GM23248 (cell line): ENCODE measurements at regions not wholly inside any gene's neighbourhood (a gene's known extent, or its start where the extent isn't known, plus 50 kb on each side); places are given as distances from the start of the nearest gene placed in this dataset.

Source experiments
- DNase-seq: peaks from one replicate; pipeline ENCODE4 v3.0.0-alpha.2; 2015
- H2AFZ ChIP-seq: fragments of 200-600 bp; sonication (generic); 2 replicates; pipeline ENCODE4 v1.6.1; 2016; ENCODE audit warnings: antibody characterized with exemption
- H3F3A ChIP-seq: fragments of 200-600 bp; sonication (generic); 2 replicates; pipeline ENCODE4 v1.6.1; 2016; ENCODE audit warnings: mild to moderate bottlenecking, antibody characterized with exemption, mixed run types; ENCODE audit not compliant: insufficient read depth
- H3K27ac ChIP-seq: fragments of 200-600 bp; sonication (generic); 2 replicates; pipeline ENCODE4 v1.5.1; 2016; ENCODE audit warnings: mild to moderate bottlenecking
- H3K27me3 ChIP-seq: fragments of 200-600 bp; sonication (generic); replicated peaks from 2 replicates; pipeline ENCODE4 v1.6.1; 2016; ENCODE audit warnings: mild to moderate bottlenecking; ENCODE audit not compliant: insufficient read depth
- H3K36me3 ChIP-seq: fragments of 200-600 bp; sonication (generic); 2 replicates; pipeline ENCODE4 v1.6.1; 2016; ENCODE audit warnings: low read depth, mild to moderate bottlenecking
- H3K4me1 ChIP-seq: fragments of 200-600 bp; sonication (generic); 2 replicates; pipeline ENCODE4 v1.6.1; 2016; ENCODE audit warnings: mild to moderate bottlenecking; ENCODE audit not compliant: insufficient read depth
- H3K4me2 ChIP-seq: fragments of 200-600 bp; sonication (generic); one replicate; pipeline ENCODE4 v1.6.1; 2016; ENCODE audit warnings: mild to moderate bottlenecking; ENCODE audit not compliant: unreplicated experiment
- H3K4me3 ChIP-seq: fragments of 200-600 bp; sonication (generic); 2 replicates; pipeline ENCODE4 v1.5.1; 2016; ENCODE audit warnings: mild to moderate bottlenecking
- H3K79me2 ChIP-seq: fragments of 200-600 bp; sonication (generic); 2 replicates; pipeline ENCODE4 v1.6.1; 2016; ENCODE audit warnings: mild to moderate bottlenecking; ENCODE audit not compliant: insufficient read depth
- H3K9ac ChIP-seq: fragments of 200-600 bp; sonication (generic); 2 replicates; pipeline ENCODE4 v1.6.1; 2016; ENCODE audit warnings: mild to moderate bottlenecking
- H3K9me2 ChIP-seq: fragments of 200-600 bp; sonication (generic); 2 replicates; pipeline ENCODE4 v1.6.1; 2016; ENCODE audit warnings: mixed run types, mild to moderate bottlenecking, moderate library complexity; ENCODE audit not compliant: insufficient read depth
- H3K9me3 ChIP-seq: fragments of 200-600 bp; sonication (generic); one replicate; pipeline ENCODE4 v1.6.1; 2017; ENCODE audit warnings: low read depth
- H4K20me1 ChIP-seq: fragments of 200-600 bp; sonication (generic); 2 replicates; pipeline ENCODE4 v1.6.0; 2016; ENCODE audit not compliant: insufficient read depth
- EZH2 ChIP-seq: fragments of 200-600 bp; sonication (generic); IDR thresholded peaks from 2 replicates; pipeline ENCODE4 v1.6.1; 2018; ENCODE audit warnings: antibody characterized with exemption, mild to moderate bottlenecking; ENCODE audit not compliant: insufficient read depth, poor library complexity, severe bottlenecking
- EZH2phosphoT487 ChIP-seq: fragments of 200-600 bp; sonication (generic); IDR thresholded peaks from 2 replicates; pipeline ENCODE4 v1.6.1; 2018; ENCODE audit warnings: antibody characterized with exemption, moderate library complexity, mild to moderate bottlenecking, low read depth; ENCODE audit not compliant: insufficient read depth
- WGBS, 2 experiments: methylation state at CpG; one replicate each; pipeline ENCODE4 v1.1.6; 2015 to 2017; ENCODE audit warnings: low lambda C conversion rate in 2 of 2, low coverage in 1 of 2; ENCODE audit errors: missing lambda C conversion rate in 2 of 2; 5-methylcytosine and 5-hydroxymethylcytosine counted together
- in situ Hi-C: fragments of 300-500 bp; cut with MboI; formaldehyde crosslinking; loops from 2 replicates; pipeline ENCODE4 v1.15.0; 2020

GRCh38 chr10:84811113-84811512 is 482.7 kb downstream of the CCSER2 start:
- H3K79me2 ChIP-seq, result no peaks in the 10 kb centered on the region
- no peak overlapping the region for H2AFZ ChIP-seq
- no peaks in the 10 kb centered on the region for H3K9me2 ChIP-seq
- no peaks in the 10 kb centered on the region for H3K9me3 ChIP-seq
- in situ Hi-C loops, result no loop called here
- no peak for DNase-seq
- no peaks in the 10 kb centered on the region for H4K20me1 ChIP-seq
- no peak overlapping the region for H3K27ac ChIP-seq
- 30 to 34% methylated on average over 5 of the region's 5 CpGs for WGBS, 2 experiments
- no peak overlapping the region for H3K4me3 ChIP-seq
- no peaks in the 10 kb centered on the region for H3F3A ChIP-seq
- H3K27me3 ChIP-seq, result no peaks in the 10 kb centered on the region
- H3K4me1 ChIP-seq, result no peaks in the 10 kb centered on the region
- H3K4me2 ChIP-seq, result no peak overlapping the region
- no peak overlapping the region for H3K9ac ChIP-seq
- H3K36me3 ChIP-seq, result no peaks in the 10 kb centered on the region
- TF ChIP-seq EZH2phosphoT487 (no peak), EZH2 (no peak)

- WGBS, 2 experiments, result 24 to 34% methylated on average over 3 of the region's 3 CpGs
- Histone ChIP-seq H3K4me1 (no peaks in the 10 kb centered on the region), H3K9ac (no peak overlapping the region), H3K4me3 (no peak overlapping the region), H3K9me2 (no peaks in the 10 kb centered on the region), H3K4me2 (no peak overlapping the region), H3K27me3 (no peaks in the 10 kb centered on the region), H3F3A (no peaks in the 10 kb centered on the region), H3K27ac (no peak overlapping the region), H3K9me3 (no peaks in the 10 kb centered on the region), H4K20me1 (no peaks in the 10 kb centered on the region), H2AFZ (no peak overlapping the region), H3K79me2 (no peaks in the 10 kb centered on the region), H3K36me3 (no peaks in the 10 kb centered on the region)
- in situ Hi-C loops, result no loop called here
- DNase-seq, result no peak
- TF ChIP-seq EZH2phosphoT487 (no peak), EZH2 (no peak)
Observed at GRCh38 chr10:84818961-84819360, 490.6 kb downstream of the CCSER2 start.

- Histone ChIP-seq H2AFZ (no peak overlapping the region), H3K4me1 (0 out of 2 replicates have a peak, but pooled peaks cover 4% of the 10 kb centered on the region), H3K36me3 (no peaks in the 10 kb centered on the region), H3K79me2 (no peaks in the 10 kb centered on the region), H4K20me1 (no peaks in the 10 kb centered on the region), H3K9ac (no peak overlapping the region), H3K27ac (no peak overlapping the region), H3K4me2 (no peak overlapping the region), H3K9me3 (no peaks in the 10 kb centered on the region), H3K27me3 (no peaks in the 10 kb centered on the region), H3K4me3 (no peak overlapping the region), H3F3A (no peaks in the 10 kb centered on the region), H3K9me2 (no peaks in the 10 kb centered on the region)
- TF ChIP-seq EZH2 (no peak), EZH2phosphoT487 (no peak)
- in situ Hi-C loops, result no loop called here
- 14 to 15% methylated on average over 3 of the region's 3 CpGs for WGBS, 2 experiments
- DNase-seq, result peak; percentile 4
Observed at GRCh38 chr10:84820120-84820519, 491.7 kb downstream of the CCSER2 start.

GRCh38 chr10:84820596-84820995 is 492.2 kb downstream of the CCSER2 start:
- in situ Hi-C loops, result no loop called here
- H3K27me3 ChIP-seq, result no peaks in the 10 kb centered on the region
- H3K9ac ChIP-seq, result no peak overlapping the region
- H3K9me3 ChIP-seq, result no peaks in the 10 kb centered on the region
- 17 to 27% methylated on average over 2 of the region's 2 CpGs for WGBS, 2 experiments
- no peaks in the 10 kb centered on the region for H3K79me2 ChIP-seq
- no peak overlapping the region for H3K4me2 ChIP-seq
- no peaks in the 10 kb centered on the region for H3K36me3 ChIP-seq
- H3K4me3 ChIP-seq, result no peak overlapping the region
- no peak overlapping the region for H2AFZ ChIP-seq
- H3K4me1 ChIP-seq, result 0 out of 2 replicates have a peak, but pooled peaks cover 5% of the 10 kb centered on the region
- no peaks in the 10 kb centered on the region for H3F3A ChIP-seq
- no peak overlapping the region for H3K27ac ChIP-seq
- H3K9me2 ChIP-seq, result no peaks in the 10 kb centered on the region
- no peak for TF ChIP-seq EZH2
- no peak for TF ChIP-seq EZH2phosphoT487
- no peaks in the 10 kb centered on the region for H4K20me1 ChIP-seq
- no peak for DNase-seq

GRCh38 chr10:84822931-84823630 is 494.7 kb downstream of the CCSER2 start:
- Histone ChIP-seq H4K20me1 (no peaks in the 10 kb centered on the region), H3K9ac (no peak overlapping the region), H3F3A (no peaks in the 10 kb centered on the region), H3K27ac (no peak overlapping the region), H3K9me3 (no peaks in the 10 kb centered on the region), H3K9me2 (no peaks in the 10 kb centered on the region), H3K36me3 (no peaks in the 10 kb centered on the region), H3K79me2 (no peaks in the 10 kb centered on the region), H3K4me1 (0 out of 2 replicates have a peak, but pooled peaks cover 5% of the 10 kb centered on the region), H2AFZ (no peak overlapping the region), H3K27me3 (no peaks in the 10 kb centered on the region), H3K4me3 (no peak overlapping the region), H3K4me2 (no peak overlapping the region)
- TF ChIP-seq EZH2 (no peak), EZH2phosphoT487 (no peak)
- WGBS, 2 experiments, result 4 to 7% methylated on average over 3 of the region's 3 CpGs
- no peak for DNase-seq
- in situ Hi-C loops, result no loop called here
